Epithelial cell of proximal tubule (primary cell): ENCODE measurements at regions not wholly inside any gene's neighbourhood (a gene's known extent, or its start where the extent isn't known, plus 50 kb on each side); places are given as distances from the start of the nearest gene placed in this dataset.
A peak's percentile ranks its signal among the peaks of the same experiment; 100 is the strongest.

Source experiments
- DNase-seq: peaks from one replicate; pipeline ENCODE4 v3.0.0-alpha.2; 2011; ENCODE audit warnings: low read depth
- H3K4me3 ChIP-seq: 2 replicates; pipeline ENCODE4 v1.5.1; 2011; ENCODE audit warnings: low read depth, mild to moderate bottlenecking, low read length
- TF ChIP-seq, protein P1 (sequence below): conservative IDR thresholded peaks from 2 replicates; pipeline ENCODE4 v1.5.1; 2012; ENCODE audit warnings: low read depth, mild to moderate bottlenecking, low read length

DNA sequence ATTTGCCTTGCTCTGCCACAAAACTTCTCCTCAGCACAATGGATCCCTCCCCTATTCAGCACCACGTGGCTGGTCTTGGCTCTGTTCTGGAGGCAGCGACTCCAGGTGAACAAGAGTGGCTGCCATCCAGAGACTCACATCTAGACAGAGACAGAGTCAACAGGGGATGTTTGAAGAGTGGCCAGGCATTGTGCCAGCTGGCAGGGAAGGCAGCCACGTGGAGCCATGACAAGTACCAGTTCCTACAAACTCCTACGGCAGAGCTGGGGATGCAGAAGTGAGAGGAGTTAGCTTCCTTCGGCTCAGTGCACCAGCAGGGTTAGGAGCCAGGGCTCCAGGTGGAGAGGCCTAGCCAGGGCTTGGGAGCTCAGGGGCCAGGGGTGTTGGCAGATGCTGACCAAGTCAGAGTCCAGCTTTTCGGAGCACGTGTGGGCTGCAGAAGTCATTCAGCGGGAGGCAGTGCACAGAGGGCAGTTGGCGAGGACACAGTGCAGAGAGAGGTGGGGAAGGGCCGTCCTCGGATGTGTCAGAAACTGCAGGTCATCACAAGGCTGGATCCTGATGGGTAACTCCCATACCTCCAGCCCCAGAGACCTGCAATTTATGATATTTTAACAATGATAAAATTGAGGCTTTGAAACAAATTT, 171.7 kb upstream of the PDE10A start:
- peak; percentile 42 for DNase-seq
- TF ChIP-seq, protein P1, sequence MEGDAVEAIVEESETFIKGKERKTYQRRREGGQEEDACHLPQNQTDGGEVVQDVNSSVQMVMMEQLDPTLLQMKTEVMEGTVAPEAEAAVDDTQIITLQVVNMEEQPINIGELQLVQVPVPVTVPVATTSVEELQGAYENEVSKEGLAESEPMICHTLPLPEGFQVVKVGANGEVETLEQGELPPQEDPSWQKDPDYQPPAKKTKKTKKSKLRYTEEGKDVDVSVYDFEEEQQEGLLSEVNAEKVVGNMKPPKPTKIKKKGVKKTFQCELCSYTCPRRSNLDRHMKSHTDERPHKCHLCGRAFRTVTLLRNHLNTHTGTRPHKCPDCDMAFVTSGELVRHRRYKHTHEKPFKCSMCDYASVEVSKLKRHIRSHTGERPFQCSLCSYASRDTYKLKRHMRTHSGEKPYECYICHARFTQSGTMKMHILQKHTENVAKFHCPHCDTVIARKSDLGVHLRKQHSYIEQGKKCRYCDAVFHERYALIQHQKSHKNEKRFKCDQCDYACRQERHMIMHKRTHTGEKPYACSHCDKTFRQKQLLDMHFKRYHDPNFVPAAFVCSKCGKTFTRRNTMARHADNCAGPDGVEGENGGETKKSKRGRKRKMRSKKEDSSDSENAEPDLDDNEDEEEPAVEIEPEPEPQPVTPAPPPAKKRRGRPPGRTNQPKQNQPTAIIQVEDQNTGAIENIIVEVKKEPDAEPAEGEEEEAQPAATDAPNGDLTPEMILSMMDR: no peak
- no peak overlapping the region for H3K4me3 ChIP-seq

DNA sequence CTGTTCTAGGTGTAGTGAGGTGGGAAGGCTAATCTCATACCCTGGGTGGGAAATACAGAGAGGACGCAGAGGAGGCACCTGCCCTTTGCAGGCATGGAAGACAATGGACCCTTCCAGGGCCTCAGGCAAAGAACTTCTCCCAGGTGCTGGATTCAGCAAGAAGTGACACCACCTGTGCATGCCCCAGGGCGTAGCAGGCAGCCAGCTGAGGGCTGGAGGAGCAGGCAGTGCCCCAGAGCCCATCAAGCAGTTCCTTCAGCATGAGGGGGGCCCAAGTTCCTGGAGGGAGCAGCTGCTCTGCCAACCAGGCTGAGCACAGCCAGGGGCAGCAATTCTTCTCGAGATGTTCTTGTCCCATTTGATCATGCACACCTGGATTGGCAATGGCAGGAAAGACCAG, 170.3 kb upstream of the PDE10A start:
- TF ChIP-seq, protein P1: no peak
- no peak for DNase-seq

DNA sequence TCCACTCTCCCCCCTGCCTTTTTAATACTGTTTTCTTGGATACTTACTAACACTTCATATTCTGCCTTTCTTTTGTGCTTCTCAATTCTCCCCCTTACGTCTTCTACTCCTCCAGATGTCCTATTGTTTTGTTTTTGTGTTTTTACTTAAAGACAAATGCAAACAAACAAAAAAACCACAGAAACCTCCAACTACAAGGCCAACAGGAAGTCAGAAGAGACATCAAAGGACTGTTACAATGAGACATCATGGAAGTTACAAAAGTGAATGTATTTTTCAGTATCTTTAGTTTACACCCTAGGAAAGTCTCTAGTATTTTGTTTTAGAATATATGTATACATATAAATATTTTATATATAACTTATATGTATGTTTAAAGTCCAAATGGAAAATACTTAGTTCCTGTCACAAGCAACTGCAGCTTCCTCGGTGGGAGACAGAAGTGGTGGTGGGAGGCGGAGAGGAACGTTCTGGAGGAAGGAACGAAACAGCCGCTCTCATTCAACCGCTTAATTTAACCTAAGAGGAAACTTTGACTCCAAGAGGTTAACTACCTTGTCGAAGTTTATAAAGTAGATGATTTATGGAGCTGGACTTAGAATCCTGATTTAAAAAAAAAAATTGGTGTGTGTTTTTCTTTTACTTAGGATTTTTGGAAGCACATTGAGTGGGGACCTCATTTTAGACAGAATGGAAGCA, 168.9 kb upstream of the PDE10A start:
- no peak overlapping the region for H3K4me3 ChIP-seq
- TF ChIP-seq, protein P1: no peak
- no peak for DNase-seq

More for the DNA sequence above, 170.3 kb upstream of the PDE10A start:
- H3K4me3 ChIP-seq: no peak overlapping the region

DNA sequence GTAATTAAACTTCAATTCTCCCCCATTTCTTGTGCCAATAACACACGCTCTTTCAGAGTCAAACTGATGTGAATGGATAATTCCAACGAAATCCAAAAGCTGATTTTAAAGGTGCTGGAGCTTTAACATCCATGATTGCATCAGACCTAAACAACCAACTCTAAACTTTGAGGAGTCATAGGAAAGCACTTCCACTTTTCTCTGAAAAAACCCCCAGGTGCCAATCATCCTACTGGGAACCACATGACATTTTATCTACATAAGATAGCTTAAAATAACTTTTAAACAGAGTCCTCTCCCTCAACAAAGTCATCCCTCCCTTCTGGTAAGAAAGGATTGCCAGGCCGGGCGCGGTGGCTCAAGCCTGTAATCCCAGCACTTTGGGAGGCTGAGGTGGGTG, 167.7 kb upstream of the PDE10A start:
- H3K4me3 ChIP-seq: no peak overlapping the region
- TF ChIP-seq, protein P1: no peak
- no peak for DNase-seq

DNA sequence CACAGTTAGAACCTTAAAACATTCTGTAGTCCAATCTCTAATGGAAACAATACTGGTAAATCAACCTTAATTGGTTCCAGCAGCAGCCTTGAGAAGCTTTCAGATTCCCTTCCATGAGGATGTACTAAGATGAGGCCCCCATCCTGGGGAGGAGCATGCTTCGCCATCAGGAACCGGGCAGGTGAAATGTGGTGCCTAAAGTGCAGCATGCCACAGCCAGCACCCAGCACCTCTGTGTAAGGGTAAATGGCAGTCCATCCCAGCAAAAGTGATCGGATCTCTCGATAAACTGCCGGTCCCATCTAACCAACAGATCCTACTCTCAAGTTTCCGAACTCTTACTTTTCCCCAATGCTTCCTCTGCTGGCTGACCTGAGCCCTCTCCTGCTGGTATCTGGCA, 166.3 kb upstream of the PDE10A start:
- no peak for DNase-seq
- TF ChIP-seq, protein P1: no peak

DNA sequence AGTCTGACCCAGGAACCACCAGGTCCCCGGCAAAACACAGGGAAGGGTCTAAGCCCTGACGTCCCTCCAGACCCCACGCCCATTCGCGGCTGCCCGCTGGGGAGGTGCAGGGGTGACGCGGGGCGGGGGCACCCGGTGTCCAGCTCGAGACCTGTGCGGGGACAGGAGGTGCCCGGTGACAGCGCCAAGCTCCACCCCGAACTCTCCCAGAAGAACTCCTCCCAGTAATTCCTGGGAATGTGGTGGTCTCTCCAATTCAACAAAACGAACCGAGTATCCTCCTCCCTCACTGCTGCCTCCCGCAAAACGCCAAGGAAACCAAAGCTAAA, 164.1 kb upstream of the PDE10A start:
- no peak overlapping the region for H3K4me3 ChIP-seq
- DNase-seq: no peak
- TF ChIP-seq, protein P1: no peak

More for the DNA sequence above, 166.3 kb upstream of the PDE10A start:
- H3K4me3 ChIP-seq: no peak overlapping the region
